RWPE2 (cell line): ENCODE measurements at regions not wholly inside any gene's neighbourhood (a gene's known extent, or its start where the extent isn't known, plus 50 kb on each side); places are given as distances from the start of the nearest gene placed in this dataset.

Experiments
- ATAC-seq: fragments of 200-7000 bp; cut with Tn5 transposase; 3 replicates; pipeline ENCODE4 v1.9.1; 2021; ENCODE audit warnings: low read depth
- DNase-seq: peaks from one replicate; pipeline ENCODE4 v3.0.0-alpha.2; 2020; ENCODE audit warnings: low spot score
- H3K27ac ChIP-seq: fragments of 450-650 bp; 2 replicates; pipeline ENCODE4 v1.5.1; 2017; ENCODE audit warnings: mild to moderate bottlenecking; ENCODE audit not compliant: poor library complexity, severe bottlenecking
- H3K27me3 ChIP-seq: fragments of 250-450 bp; sonication (Bioruptor Pico); 2 replicates; pipeline ENCODE4 v1.5.1; 2021; ENCODE audit warnings: mild to moderate bottlenecking, moderate library complexity; ENCODE audit not compliant: insufficient read depth, poor library complexity, severe bottlenecking
- H3K36me3 ChIP-seq: fragments of 250-450 bp; sonication (Bioruptor Pico); 2 replicates; pipeline ENCODE4 v1.5.1; 2020; ENCODE audit warnings: low read depth, mild to moderate bottlenecking, moderate library complexity
- H3K4me1 ChIP-seq: fragments of 250-450 bp; sonication (Bioruptor Pico); 2 replicates; pipeline ENCODE4 v1.5.1; 2021; ENCODE audit warnings: mild to moderate bottlenecking, moderate library complexity; ENCODE audit not compliant: insufficient read depth, poor library complexity, severe bottlenecking
- H3K4me3 ChIP-seq: fragments of 250-450 bp; sonication (Bioruptor Pico); 2 replicates; pipeline ENCODE4 v1.5.1; 2021; ENCODE audit warnings: mild to moderate bottlenecking, moderate library complexity; ENCODE audit not compliant: severe bottlenecking
- H3K9me3 ChIP-seq: fragments of 250-450 bp; sonication (Bioruptor Pico); 2 replicates; pipeline ENCODE4 v1.5.1; 2021; ENCODE audit warnings: mild to moderate bottlenecking, moderate library complexity; ENCODE audit not compliant: severe bottlenecking
- CTCF ChIP-seq: fragments of 450-650 bp; IDR thresholded peaks from one replicate; pipeline ENCODE4 v1.5.1; 2017; ENCODE audit warnings: mild to moderate bottlenecking, moderate library complexity; ENCODE audit not compliant: poor library complexity, severe bottlenecking

DNA sequence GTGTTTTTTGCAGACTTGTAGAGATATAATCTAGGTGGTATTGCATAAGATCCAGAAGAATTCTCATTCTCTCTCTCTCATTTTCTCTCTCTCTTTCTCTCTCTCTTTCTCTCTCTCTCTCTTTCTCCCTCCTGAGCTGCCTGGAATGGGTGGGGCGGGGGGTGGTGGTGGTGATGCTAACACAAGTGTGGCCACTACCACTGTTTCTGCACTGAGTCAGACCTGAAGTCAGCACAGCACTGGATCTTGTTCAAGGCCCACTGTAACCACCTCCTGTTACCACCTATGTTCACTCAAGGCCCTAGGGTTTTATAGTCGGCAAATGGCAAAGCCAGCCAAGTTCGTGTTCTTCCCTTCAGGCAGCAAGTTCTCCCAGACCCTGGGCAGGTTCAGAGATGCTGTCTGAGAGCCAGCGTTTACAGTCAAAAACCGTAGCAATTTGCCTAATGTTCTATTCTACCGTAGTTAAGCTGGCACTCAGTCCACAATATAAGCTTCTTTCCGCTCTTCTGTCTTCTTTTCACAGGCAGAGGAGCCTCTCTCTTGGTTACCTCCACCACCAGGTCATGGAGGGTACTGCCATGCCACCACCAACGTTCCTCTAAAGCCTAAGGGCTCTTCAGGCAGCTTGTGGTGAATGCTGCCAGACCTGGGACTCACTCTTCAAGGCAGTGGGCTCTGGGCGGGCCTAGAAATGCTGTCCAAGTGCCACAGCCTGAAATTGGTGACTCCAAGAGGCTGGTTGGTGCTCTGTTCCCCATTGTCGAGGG lies 235.7 kb upstream of the PRR16 start:
- no peaks in the 10 kb centered on the region for H3K36me3 ChIP-seq
- H3K9me3 ChIP-seq, result no peaks in the 10 kb centered on the region
- H3K27ac ChIP-seq, result no peak overlapping the region
- H3K27me3 ChIP-seq, result no peaks in the 10 kb centered on the region
- DNase-seq (no peak), ATAC-seq (no peak)
- H3K4me1 ChIP-seq, result no peaks in the 10 kb centered on the region
- no peak overlapping the region for H3K4me3 ChIP-seq
- no peak for TF ChIP-seq CTCF

- no peaks in the 10 kb centered on the region for H3K9me3 ChIP-seq
- no peak for ATAC-seq
- no peaks in the 10 kb centered on the region for H3K4me1 ChIP-seq
- no peaks in the 10 kb centered on the region for H3K27me3 ChIP-seq
- no peak overlapping the region for H3K4me3 ChIP-seq
- TF ChIP-seq CTCF, result no peak
- no peak for DNase-seq
- no peaks in the 10 kb centered on the region for H3K36me3 ChIP-seq
- H3K27ac ChIP-seq, result no peak overlapping the region
Measured at GRCh38 chr5:120229036-120229435, 235.1 kb upstream of the PRR16 start.

DNA sequence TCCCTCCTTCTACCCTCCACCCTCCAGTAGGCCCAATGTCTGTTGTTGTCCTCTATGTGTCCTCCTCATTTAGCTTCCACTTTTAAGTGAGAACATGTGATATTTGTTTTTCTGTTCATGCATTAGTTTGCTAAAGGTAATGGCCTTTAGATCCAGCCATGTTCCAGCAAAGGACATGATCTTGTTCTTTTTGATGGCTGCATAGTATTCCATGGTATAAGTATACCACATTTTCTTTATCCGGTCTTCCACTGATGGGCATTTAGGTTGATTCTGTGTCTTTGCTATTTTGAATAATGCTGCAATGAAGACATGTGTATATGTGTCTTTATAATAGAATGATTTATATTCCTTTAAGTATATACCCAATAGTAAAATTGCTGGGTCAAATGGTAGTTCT lies 232.5 kb upstream of the PRR16 start:
- no peak for TF ChIP-seq CTCF
- ATAC-seq (no peak), DNase-seq (no peak)
- H3K36me3 ChIP-seq, result no peaks in the 10 kb centered on the region
- no peaks in the 10 kb centered on the region for H3K4me1 ChIP-seq
- H3K9me3 ChIP-seq, result no peaks in the 10 kb centered on the region
- H3K27me3 ChIP-seq, result no peaks in the 10 kb centered on the region
- no peak overlapping the region for H3K4me3 ChIP-seq
- H3K27ac ChIP-seq, result no peak overlapping the region

GRCh38 chr5:120236360-120236759 lies 227.7 kb upstream of the PRR16 start:
- no peaks in the 10 kb centered on the region for H3K36me3 ChIP-seq
- no peak for ATAC-seq
- no peaks in the 10 kb centered on the region for H3K27me3 ChIP-seq

More at GRCh38 chr5:120236360-120236759, 227.7 kb upstream of the PRR16 start:
- Histone ChIP-seq H3K27ac (no peak overlapping the region), H3K4me3 (no peak overlapping the region), H3K9me3 (no peaks in the 10 kb centered on the region), H3K4me1 (no peaks in the 10 kb centered on the region)
- DNase-seq, result no peak
- TF ChIP-seq CTCF, result no peak
